Common myeloid progenitor, CD34-positive (primary cell): ENCODE measurements at regions not wholly inside any gene's neighbourhood (a gene's known extent, or its start where the extent isn't known, plus 50 kb on each side); places are given as distances from the start of the nearest gene placed in this dataset.

Experiments
- CTCF ChIA-PET: fragments of 350-600 bp; sonication (Branson Sonifier 250); formaldehyde crosslinking; loops from one replicate; lab custom pipeline; 2021; ENCODE audit warnings: antibody characterized with exemption; lab: Charles Lee
- POLR2A ChIA-PET: fragments of 350-600 bp; sonication (Branson Sonifier 250); formaldehyde crosslinking; loops from one replicate; lab custom pipeline; 2021; ENCODE audit warnings: antibody characterized with exemption; lab: Charles Lee
- DNase-seq, 3 donors: peaks; one replicate each; pipeline versions ENCODE4 v3.0.0 to v3.0.0-alpha.2; 2013
- H3K27ac ChIP-seq, 2 experiments: 1 replicate in 1 of 2; 2 replicates in 1 of 2; pipeline ENCODE4 v1.7.0; 2013; ENCODE audit warnings: inconsistent platforms in 2 of 2, low read length in 2 of 2, mild to moderate bottlenecking in 2 of 2, low read depth in 1 of 2, moderate library complexity in 1 of 2; ENCODE audit not compliant: severe bottlenecking in 2 of 2, insufficient read depth in 1 of 2, poor library complexity in 1 of 2
- H3K27me3 ChIP-seq, 5 experiments: replicated peaks in 2 of 5; 1 replicate in 3 of 5; 2 replicates in 2 of 5; pipeline versions ENCODE4 v1.6.1 to v1.7.0; 2013; ENCODE audit warnings: low read length in 4 of 5, mild to moderate bottlenecking in 2 of 5, moderate library complexity in 2 of 5, inconsistent platforms in 1 of 5; ENCODE audit not compliant: insufficient read depth in 5 of 5, control insufficient read depth in 4 of 5
- H3K36me3 ChIP-seq, 4 experiments: 1 replicate in 2 of 4; 2 replicates in 2 of 4; pipeline versions ENCODE4 v1.6.1 to v1.7.0; 2013; ENCODE audit warnings: low read length in 3 of 4, control low read depth in 1 of 4, mild to moderate bottlenecking in 1 of 4; ENCODE audit not compliant: control insufficient read depth in 4 of 4, insufficient read depth in 4 of 4
- H3K4me1 ChIP-seq, 4 experiments: 1 replicate in 3 of 4; 2 replicates in 1 of 4; pipeline versions ENCODE4 v1.6.1 to v1.7.1; 2013; ENCODE audit warnings: low read length in 3 of 4, mild to moderate bottlenecking in 3 of 4, control low read depth in 1 of 4, inconsistent platforms in 1 of 4, moderate library complexity in 1 of 4; ENCODE audit not compliant: control insufficient read depth in 4 of 4, insufficient read depth in 4 of 4; ENCODE audit errors: control extremely low read depth in 1 of 4
- H3K4me3 ChIP-seq, 7 experiments: 1 replicate in 4 of 7; 2 replicates in 3 of 7; pipeline versions ENCODE4 v1.5.1 to v1.7.0; 2013; ENCODE audit warnings: mild to moderate bottlenecking in 7 of 7, low read length in 6 of 7, moderate library complexity in 6 of 7, inconsistent platforms in 2 of 7, low read depth in 2 of 7, control low read depth in 1 of 7; ENCODE audit not compliant: insufficient read depth in 4 of 7, control insufficient read depth in 1 of 7; ENCODE audit errors: extremely low read depth in 1 of 7
- H3K9me3 ChIP-seq, 5 experiments: 1 replicate in 4 of 5; 2 replicates in 1 of 5; pipeline versions ENCODE4 v1.6.1 to v1.7.1; 2013; ENCODE audit warnings: low read length in 4 of 5, mild to moderate bottlenecking in 2 of 5, inconsistent platforms in 1 of 5, low read depth in 1 of 5, moderate library complexity in 1 of 5; ENCODE audit not compliant: control insufficient read depth in 4 of 5, insufficient read depth in 2 of 5; ENCODE audit errors: control extremely low read depth in 1 of 5
- WGBS: methylation state at CpG from one replicate; pipeline ENCODE4 v1.1.5; 2013; ENCODE audit not compliant: insufficient coverage; 5-methylcytosine and 5-hydroxymethylcytosine counted together

DNA sequence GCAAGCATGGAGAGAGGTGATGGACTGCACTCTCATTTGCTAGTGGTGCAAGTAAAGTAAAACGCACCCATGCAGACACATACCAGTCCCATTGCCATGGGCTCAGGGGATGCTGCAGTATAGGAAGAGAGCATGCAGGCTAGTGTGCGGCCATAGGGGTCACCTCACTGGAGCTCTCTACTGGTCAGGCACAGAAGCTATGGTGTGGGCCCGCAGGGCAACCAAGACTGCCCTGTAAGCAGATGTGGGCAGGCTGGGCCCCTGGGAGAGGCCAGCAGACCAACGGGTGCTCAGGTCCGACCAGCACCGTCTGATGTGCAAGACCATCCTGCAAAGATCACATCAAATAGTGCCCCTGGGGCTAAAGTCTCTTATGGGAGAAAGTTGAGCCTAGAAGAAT is 290.7 kb downstream of the HTR1B start:
- 95% methylated on average over 4 of the region's 6 CpGs for WGBS
- no peak for DNase-seq
- Histone ChIP-seq H3K27ac (no peak overlapping the region), H3K4me1 (no peaks in the 10 kb centered on the region), H3K27me3 (no peaks in the 10 kb centered on the region), H3K4me3 (no peak overlapping the region), H3K36me3 (peaks cover 0 to 6% (median 0%) of the 10 kb centered on the region in 4 experiments), H3K9me3 (peaks cover 0 to 9% (median 4%) of the 10 kb centered on the region in 5 experiments)
- CTCF ChIA-PET: no interaction called here
- POLR2A ChIA-PET: no interaction called here

DNA sequence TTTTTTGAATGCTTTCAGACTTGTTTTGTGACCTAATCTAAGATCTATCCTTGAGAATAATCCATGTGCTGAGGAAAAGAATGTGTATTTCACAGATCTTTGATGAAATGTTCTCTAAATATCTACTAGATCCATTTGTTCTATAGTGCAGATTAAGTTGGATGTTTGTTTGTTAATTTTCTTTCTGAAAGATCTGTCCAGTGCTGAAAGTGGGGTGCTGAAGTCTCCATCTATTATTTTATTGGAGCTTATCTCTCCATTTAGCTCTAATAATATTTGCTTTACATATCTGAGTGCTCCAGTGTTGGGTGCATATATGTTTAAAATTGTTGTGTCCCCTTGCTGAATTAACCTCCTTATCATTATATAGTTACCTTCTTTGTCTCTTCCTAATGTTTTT is 303.6 kb downstream of the HTR1B start:
- Histone ChIP-seq H3K9me3 (no peaks in the 10 kb centered on the region), H3K36me3 (no peaks in the 10 kb centered on the region), H3K27me3 (no peaks in the 10 kb centered on the region), H3K4me3 (no peak overlapping the region), H3K27ac (no peak overlapping the region), H3K4me1 (no peaks in the 10 kb centered on the region)
- no peak for DNase-seq
- ChIA-PET POLR2A (no interaction called here), CTCF (no interaction called here)

DNA sequence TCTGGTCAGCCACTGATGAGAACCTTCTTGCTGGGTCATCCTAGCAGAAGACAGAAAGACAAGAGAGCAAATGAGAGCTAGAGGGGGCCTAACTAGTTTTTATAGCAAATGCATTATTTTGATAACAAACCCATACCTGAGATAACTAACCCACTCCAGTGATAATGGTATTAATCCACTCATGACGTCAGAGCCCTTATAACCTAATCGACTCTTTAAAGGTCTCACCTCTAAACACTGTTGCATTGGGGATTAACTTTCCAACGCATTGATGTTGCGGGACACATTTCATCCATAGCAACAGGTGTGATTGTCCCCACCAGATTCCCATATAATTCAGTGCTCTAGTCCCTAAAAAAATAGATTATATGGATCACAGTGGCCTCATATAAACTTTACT is 312.1 kb downstream of the HTR1B start:
- H3K36me3 ChIP-seq: no peaks in the 10 kb centered on the region
- WGBS: 70% methylated on average over 4 of the region's 4 CpGs
- no peaks in the 10 kb centered on the region for H3K4me1 ChIP-seq
- no peaks in the 10 kb centered on the region for H3K27me3 ChIP-seq
- H3K9me3 ChIP-seq: no peaks in the 10 kb centered on the region
- H3K27ac ChIP-seq: no peak overlapping the region
- no peak overlapping the region for H3K4me3 ChIP-seq
- no peak for DNase-seq
- POLR2A ChIA-PET: no interaction called here
- CTCF ChIA-PET: no interaction called here

DNA sequence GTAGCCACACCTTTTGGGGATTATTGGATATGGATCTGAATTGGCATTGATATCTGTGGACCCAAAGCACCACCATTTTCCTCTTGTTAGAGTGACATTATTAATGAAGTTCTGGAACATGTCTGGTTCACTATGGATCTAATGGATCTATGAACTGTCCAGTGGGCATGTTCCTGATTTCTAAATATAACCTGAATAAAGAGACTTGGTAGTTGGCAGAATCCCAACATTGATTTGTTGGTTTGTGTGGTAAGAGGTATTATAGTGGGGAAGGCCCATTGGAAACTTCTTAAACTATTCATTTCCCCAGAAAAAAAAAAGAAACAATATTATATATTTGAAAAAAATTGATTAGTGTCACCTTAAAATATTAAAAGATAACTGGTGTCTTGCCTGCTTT is 312.6 kb downstream of the HTR1B start:
- Histone ChIP-seq H3K4me1 (no peaks in the 10 kb centered on the region), H3K27me3 (no peaks in the 10 kb centered on the region), H3K4me3 (no peak overlapping the region), H3K36me3 (no peaks in the 10 kb centered on the region), H3K9me3 (no peaks in the 10 kb centered on the region), H3K27ac (no peak overlapping the region)
- POLR2A ChIA-PET: no interaction called here
- no peak for DNase-seq
- CTCF ChIA-PET: no interaction called here

DNA sequence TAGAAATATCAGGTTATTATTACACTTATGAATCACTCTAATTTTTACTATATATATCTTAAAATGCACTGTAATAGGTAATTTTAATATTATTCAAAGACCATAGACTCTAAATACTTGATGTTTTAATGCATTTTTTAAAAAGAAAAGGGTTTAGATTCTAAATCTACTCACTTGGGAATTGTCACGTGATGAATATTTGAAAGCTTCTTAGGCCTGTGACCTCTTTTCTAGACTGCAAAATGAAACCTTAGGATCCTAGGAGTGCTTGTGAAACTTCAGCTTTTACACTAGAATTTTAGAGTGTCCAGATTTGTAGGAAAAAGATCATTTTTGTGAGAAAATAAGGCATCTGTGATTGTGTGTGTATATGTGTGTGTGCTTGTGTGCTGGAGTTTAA is 318.0 kb downstream of the HTR1B start:
- no peak overlapping the region for H3K27ac ChIP-seq
- CTCF ChIA-PET: no interaction called here
- H3K9me3 ChIP-seq: no peaks in the 10 kb centered on the region
- H3K4me3 ChIP-seq: no peak overlapping the region
- 86% methylated on average over 1 of the region's 1 CpG for WGBS
- no peaks in the 10 kb centered on the region for H3K27me3 ChIP-seq
- H3K4me1 ChIP-seq: no peaks in the 10 kb centered on the region
- POLR2A ChIA-PET: no interaction called here
- no peak for DNase-seq
- no peaks in the 10 kb centered on the region for H3K36me3 ChIP-seq

DNA sequence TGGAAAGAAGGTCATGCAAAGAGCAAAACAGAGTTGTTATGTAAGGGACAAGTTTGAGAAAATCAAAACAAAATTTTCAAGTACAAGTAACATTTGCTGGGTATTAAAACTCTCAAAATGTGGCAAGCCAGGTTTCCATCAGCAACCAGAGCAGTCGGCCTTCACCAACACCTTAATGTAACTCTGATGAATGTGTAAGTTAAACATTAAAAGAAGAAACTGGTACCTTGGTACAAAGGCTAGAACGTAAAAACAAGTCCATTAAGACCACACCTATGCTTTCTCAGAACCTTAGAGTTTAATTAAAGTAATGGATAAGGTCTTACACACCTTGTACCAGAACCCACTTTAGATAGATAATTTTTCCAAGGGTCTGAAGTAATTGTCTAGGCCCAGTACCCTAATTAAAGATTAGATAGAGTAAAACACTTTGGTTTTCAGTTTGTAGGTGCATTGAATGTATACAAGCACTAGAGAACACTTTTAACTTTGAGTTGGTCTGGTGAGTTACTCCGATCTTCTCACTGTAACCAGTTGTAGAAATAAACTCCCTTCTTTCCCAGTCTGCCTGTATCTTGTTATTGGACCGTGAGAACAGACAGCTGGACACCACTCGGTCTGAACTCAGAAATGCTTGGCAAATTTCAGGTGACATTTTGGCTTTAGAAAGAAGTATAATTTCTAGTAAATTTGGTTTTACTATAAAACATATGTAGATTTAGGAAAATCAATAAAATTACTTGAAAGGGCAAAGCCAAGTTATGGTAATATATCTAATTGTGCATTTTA is 319.4 kb downstream of the HTR1B start:
- WGBS: no CpG with 5 or more reads among the region's 5 CpGs
- ChIA-PET POLR2A (no interaction called here), CTCF (no interaction called here)
- Histone ChIP-seq H3K9me3 (no peaks in the 10 kb centered on the region), H3K4me3 (no peak overlapping the region), H3K27ac (no peak overlapping the region), H3K36me3 (no peaks in the 10 kb centered on the region), H3K27me3 (no peaks in the 10 kb centered on the region), H3K4me1 (no peaks in the 10 kb centered on the region)
- no peak for DNase-seq

DNA sequence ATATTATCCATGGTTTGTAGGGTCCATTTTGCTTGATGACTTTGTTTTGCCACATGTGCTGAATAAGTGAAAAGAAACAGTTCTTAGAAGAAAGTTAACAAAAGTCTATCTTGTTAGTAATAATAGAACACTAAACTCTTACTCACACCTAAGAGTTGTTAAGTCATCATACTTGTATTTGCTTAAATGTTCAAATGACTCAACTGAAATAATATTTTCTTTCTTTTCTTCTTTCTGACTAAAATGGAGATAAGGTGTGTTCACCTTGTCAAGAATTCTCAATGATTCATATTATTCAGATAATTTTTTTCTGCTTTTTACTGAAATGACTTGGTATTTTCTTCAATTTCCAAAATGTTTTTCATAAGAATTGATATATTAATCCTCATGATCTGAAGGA is 327.2 kb downstream of the HTR1B start:
- CTCF ChIA-PET: interaction anchor here (0.6 kb wide), 1 partner anchor 296 kb away, joined by 3 read pairs; no protein-coding TSS in a partner anchor
- no peaks in the 10 kb centered on the region for H3K36me3 ChIP-seq
- no peak overlapping the region for H3K4me3 ChIP-seq
- no peaks in the 10 kb centered on the region for H3K27me3 ChIP-seq
- no peak for DNase-seq
- POLR2A ChIA-PET: no interaction called here
- H3K4me1 ChIP-seq: no peaks in the 10 kb centered on the region
- H3K27ac ChIP-seq: no peak overlapping the region
- no peaks in the 10 kb centered on the region for H3K9me3 ChIP-seq
